ENCODE measurements at regions not wholly inside any gene's neighbourhood (a gene's known extent, or its start where the extent isn't known, plus 50 kb on each side); places are given as distances from the start of the nearest gene placed in this dataset.
"Not testable (repeated sequence)": the region's sequence is repeated elsewhere in the genome, so short reads cannot be mapped to it uniquely, and the experiment has no call there.

GRCh38 chr12:116442946-116443345 is 116.2 kb upstream of the MAP1LC3B2 start:
- no peaks in the 10 kb centered on the region for H3K27me3 ChIP-seq (ENCODE audit: insufficient read depth, low read depth, severe bottlenecking)
- no peak overlapping the region for H3K4me3 ChIP-seq (ENCODE audit: low read depth, low read length)
- no peak overlapping the region for H3K27ac ChIP-seq
- H3K9me3 ChIP-seq (ENCODE audit: severe bottlenecking): no peaks in the 10 kb centered on the region
- no peaks in the 10 kb centered on the region for H3K36me3 ChIP-seq
- no peak for TF ChIP-seq CTCF (IDR thresholded peaks at IDR 0.05; ENCODE audit: low read depth, low read length)
- DNase-seq: no peak

GRCh38 chr12:116443821-116444589 is 115.2 kb upstream of the MAP1LC3B2 start:
- no peak overlapping the region for H3K4me3 ChIP-seq (ENCODE audit: low read depth, low read length)
- no peaks in the 10 kb centered on the region for H3K36me3 ChIP-seq
- DNase-seq: no peak
- H3K27ac ChIP-seq: no peak overlapping the region
- H3K27me3 ChIP-seq (ENCODE audit: insufficient read depth, low read depth, severe bottlenecking): no peaks in the 10 kb centered on the region
- H3K9me3 ChIP-seq (ENCODE audit: severe bottlenecking): no peaks in the 10 kb centered on the region
- TF ChIP-seq CTCF (IDR thresholded peaks at IDR 0.05; ENCODE audit: low read depth, low read length): no peak

- no peak for DNase-seq
- TF ChIP-seq CTCF (IDR thresholded peaks at IDR 0.05; ENCODE audit: low read depth, low read length): no peak
- H3K4me3 ChIP-seq (ENCODE audit: low read depth, low read length): no peak overlapping the region
- H3K36me3 ChIP-seq: no peaks in the 10 kb centered on the region
- no peaks in the 10 kb centered on the region for H3K9me3 ChIP-seq (ENCODE audit: severe bottlenecking)
- no peaks in the 10 kb centered on the region for H3K27me3 ChIP-seq (ENCODE audit: insufficient read depth, low read depth, severe bottlenecking)
- H3K27ac ChIP-seq: no peak overlapping the region
Measured at GRCh38 chr12:116444590-116444943, 114.6 kb upstream of the MAP1LC3B2 start.

- no peaks in the 10 kb centered on the region for H3K9me3 ChIP-seq (ENCODE audit: severe bottlenecking)
- H3K27ac ChIP-seq: no peak overlapping the region
- H3K4me3 ChIP-seq (ENCODE audit: low read depth, low read length): no peak overlapping the region
- no peak for DNase-seq
- no peak for TF ChIP-seq CTCF (IDR thresholded peaks at IDR 0.05; ENCODE audit: low read depth, low read length)
- no peaks in the 10 kb centered on the region for H3K36me3 ChIP-seq
- no peaks in the 10 kb centered on the region for H3K27me3 ChIP-seq (ENCODE audit: insufficient read depth, low read depth, severe bottlenecking)
Measured at GRCh38 chr12:116448165-116448739, 110.9 kb upstream of the MAP1LC3B2 start.

- Histone ChIP-seq H3K4me3 (ENCODE audit: low read depth, low read length) (no peak overlapping the region), H3K27ac (no peak overlapping the region), H3K27me3 (ENCODE audit: insufficient read depth, low read depth, severe bottlenecking) (no peaks in the 10 kb centered on the region), H3K36me3 (no peaks in the 10 kb centered on the region), H3K9me3 (ENCODE audit: severe bottlenecking) (no peaks in the 10 kb centered on the region)
- no peak for DNase-seq
- no peak for TF ChIP-seq CTCF (IDR thresholded peaks at IDR 0.05; ENCODE audit: low read depth, low read length)
Measured at GRCh38 chr12:116450406-116450910, 108.7 kb upstream of the MAP1LC3B2 start.

GRCh38 chr12:116452975-116453374 is 106.2 kb upstream of the MAP1LC3B2 start:
- H3K9me3 ChIP-seq (ENCODE audit: severe bottlenecking); H3K4me3 ChIP-seq (ENCODE audit: low read depth, low read length); H3K36me3 ChIP-seq; DNase-seq; H3K27ac ChIP-seq; H3K27me3 ChIP-seq (ENCODE audit: insufficient read depth, low read depth, severe bottlenecking): not testable (repeated sequence)

Measured in WERI-Rb-1 (cell line).